Liver (tissue), 7 donors: ENCODE measurements at regions not wholly inside any gene's neighbourhood (a gene's known extent, or its start where the extent isn't known, plus 50 kb on each side); places are given as distances from the start of the nearest gene placed in this dataset.

Experiments
- DNase-seq: peaks from one replicate; pipeline ENCODE4 v3.0.0-alpha.2; 2017; ENCODE audit warnings: low spot score
- H3K27ac ChIP-seq, 2 donors: one replicate each; pipeline ENCODE4 v1.7.0; 2013; ENCODE audit warnings: inconsistent platforms in 2 of 2, low read length in 2 of 2, control low read depth in 1 of 2, low read depth in 1 of 2, mild to moderate bottlenecking in 1 of 2
- H3K27me3 ChIP-seq, 4 donors: one replicate each; pipeline versions ENCODE4 v1.6.1 to v1.7.0; 2013; ENCODE audit warnings: low read length in 3 of 4, inconsistent platforms in 1 of 4, mild to moderate bottlenecking in 1 of 4, moderate library complexity in 1 of 4; ENCODE audit not compliant: control insufficient read depth in 4 of 4, insufficient read depth in 4 of 4
- H3K36me3 ChIP-seq, 4 donors: one replicate each; pipeline versions ENCODE4 v1.6.1 to v1.7.0; 2013; ENCODE audit warnings: low read length in 3 of 4, mild to moderate bottlenecking in 3 of 4, low read depth in 1 of 4, moderate library complexity in 1 of 4; ENCODE audit not compliant: control insufficient read depth in 4 of 4, insufficient read depth in 3 of 4
- H3K4me1 ChIP-seq, 4 donors: one replicate each; pipeline versions ENCODE4 v1.6.1 to v1.7.0; 2013; ENCODE audit warnings: low read length in 3 of 4, mild to moderate bottlenecking in 3 of 4, moderate library complexity in 1 of 4; ENCODE audit not compliant: control insufficient read depth in 4 of 4, insufficient read depth in 4 of 4
- H3K4me3 ChIP-seq, 3 donors: one replicate each; pipeline versions ENCODE4 v1.6.1 to v1.7.0; 2013; ENCODE audit warnings: low read length in 3 of 3, control low read depth in 1 of 3, low read depth in 1 of 3, mild to moderate bottlenecking in 1 of 3
- H3K9ac ChIP-seq, 2 donors: one replicate each; pipeline ENCODE4 v1.7.0; 2013; ENCODE audit warnings: low read length in 2 of 2, mild to moderate bottlenecking in 2 of 2, moderate library complexity in 2 of 2, control low read depth in 1 of 2, low read depth in 1 of 2
- H3K9me3 ChIP-seq, 4 donors: one replicate each; pipeline versions ENCODE4 v1.6.1 to v1.7.0; 2013; ENCODE audit warnings: low read length in 3 of 4; ENCODE audit not compliant: control insufficient read depth in 4 of 4
- EGR1 ChIP-seq, 2 donors: IDR thresholded peaks; 2 replicates each; pipeline ENCODE4 v1.6.1; 2016 to 2018; ENCODE audit warnings: antibody characterized with exemption in 2 of 2, low read depth in 2 of 2
- FOXA1 ChIP-seq: IDR thresholded peaks from 2 replicates; pipeline ENCODE4 v1.6.1; 2016; ENCODE audit warnings: antibody characterized with exemption
- FOXA2 ChIP-seq: IDR thresholded peaks from 2 replicates; pipeline ENCODE4 v1.6.1; 2016; ENCODE audit warnings: antibody characterized with exemption
- GABPA ChIP-seq, 2 donors: IDR thresholded peaks in 1 of 2; conservative IDR thresholded peaks in 1 of 2; 2 replicates each; pipeline ENCODE4 v1.6.1; 2016; ENCODE audit warnings: antibody characterized with exemption in 2 of 2, mild to moderate bottlenecking in 1 of 2, moderate library complexity in 1 of 2
- HNF4A ChIP-seq, 2 donors: conservative IDR thresholded peaks; 2 replicates each; pipeline ENCODE4 v1.6.1; 2016; ENCODE audit warnings: antibody characterized with exemption in 2 of 2, mild to moderate bottlenecking in 2 of 2
- HNF4G ChIP-seq: IDR thresholded peaks from 2 replicates; pipeline ENCODE4 v1.6.1; 2016; ENCODE audit warnings: antibody characterized with exemption
- JUND ChIP-seq, 2 donors: IDR thresholded peaks; 2 replicates each; pipeline ENCODE4 v1.6.1; 2016; ENCODE audit warnings: antibody characterized with exemption in 2 of 2
- NR2F2 ChIP-seq: IDR thresholded peaks from 2 replicates; pipeline ENCODE4 v1.6.1; 2016; ENCODE audit warnings: antibody characterized with exemption
- RAD21 ChIP-seq, 2 donors: IDR thresholded peaks; 2 replicates each; pipeline ENCODE4 v1.6.1; 2016; ENCODE audit warnings: antibody characterized with exemption in 2 of 2, mild to moderate bottlenecking in 2 of 2
- RXRA ChIP-seq, 2 donors: IDR thresholded peaks; 2 replicates each; pipeline ENCODE4 v1.6.1; 2017 to 2018; ENCODE audit warnings: antibody characterized with exemption in 2 of 2, mild to moderate bottlenecking in 1 of 2
- SP1 ChIP-seq: IDR thresholded peaks from 2 replicates; pipeline ENCODE4 v1.6.1; 2018; ENCODE audit warnings: antibody characterized with exemption, mild to moderate bottlenecking
- TAF1 ChIP-seq: conservative IDR thresholded peaks from 2 replicates; pipeline ENCODE4 v1.6.1; 2016; ENCODE audit warnings: antibody characterized with exemption, mild to moderate bottlenecking
- YY1 ChIP-seq: IDR thresholded peaks from 2 replicates; pipeline ENCODE4 v1.6.1; 2016; ENCODE audit warnings: antibody characterized with exemption, mild to moderate bottlenecking
- WGBS: extraction: QIAGEN DNeasy Blood & Tissue Kit; methylation state at CpG from one replicate; pipeline ENCODE4 v1.1.7; 2013; 5-methylcytosine and 5-hydroxymethylcytosine counted together
- TF ChIP-seq, protein P1 (sequence below): IDR thresholded peaks from 2 replicates; pipeline ENCODE4 v1.6.1; 2016; ENCODE audit warnings: antibody characterized with exemption, mild to moderate bottlenecking
- TF ChIP-seq, protein P2 (sequence below): IDR thresholded peaks from 2 replicates; pipeline ENCODE4 v1.6.1; 2016; ENCODE audit warnings: antibody characterized with exemption
- TF ChIP-seq, protein P3 (sequence below): IDR thresholded peaks from 2 replicates; pipeline ENCODE4 v1.6.1; 2016; ENCODE audit warnings: antibody characterized with exemption
- TF ChIP-seq, protein P4 (sequence below): IDR thresholded peaks from 2 replicates; pipeline ENCODE4 v1.6.1; 2016; ENCODE audit warnings: antibody characterized with exemption
- donor health status: healthy.
- donor health status: healthy.
- donor health status: healthy.
- donor health status: healthy.

DNA sequence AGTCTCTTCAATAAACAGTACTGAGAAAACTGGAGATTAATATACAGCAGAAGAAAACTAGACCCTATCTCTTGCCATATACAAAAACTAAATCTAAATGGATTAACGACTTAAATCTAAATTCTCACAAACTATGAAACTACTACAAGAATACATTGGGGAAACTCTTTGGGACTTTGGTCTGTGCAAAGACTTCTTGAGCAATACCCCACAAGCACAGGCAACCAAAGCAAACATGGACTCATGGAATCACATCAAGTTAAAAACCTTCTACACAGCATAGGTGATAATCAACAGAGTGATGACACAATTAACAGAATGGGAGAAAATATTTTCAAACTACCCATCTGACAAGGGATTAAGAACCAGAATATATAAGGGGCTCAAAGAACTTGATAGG is 848.2 kb upstream of the NRXN1 start (continued):
- TF ChIP-seq, protein P1, sequence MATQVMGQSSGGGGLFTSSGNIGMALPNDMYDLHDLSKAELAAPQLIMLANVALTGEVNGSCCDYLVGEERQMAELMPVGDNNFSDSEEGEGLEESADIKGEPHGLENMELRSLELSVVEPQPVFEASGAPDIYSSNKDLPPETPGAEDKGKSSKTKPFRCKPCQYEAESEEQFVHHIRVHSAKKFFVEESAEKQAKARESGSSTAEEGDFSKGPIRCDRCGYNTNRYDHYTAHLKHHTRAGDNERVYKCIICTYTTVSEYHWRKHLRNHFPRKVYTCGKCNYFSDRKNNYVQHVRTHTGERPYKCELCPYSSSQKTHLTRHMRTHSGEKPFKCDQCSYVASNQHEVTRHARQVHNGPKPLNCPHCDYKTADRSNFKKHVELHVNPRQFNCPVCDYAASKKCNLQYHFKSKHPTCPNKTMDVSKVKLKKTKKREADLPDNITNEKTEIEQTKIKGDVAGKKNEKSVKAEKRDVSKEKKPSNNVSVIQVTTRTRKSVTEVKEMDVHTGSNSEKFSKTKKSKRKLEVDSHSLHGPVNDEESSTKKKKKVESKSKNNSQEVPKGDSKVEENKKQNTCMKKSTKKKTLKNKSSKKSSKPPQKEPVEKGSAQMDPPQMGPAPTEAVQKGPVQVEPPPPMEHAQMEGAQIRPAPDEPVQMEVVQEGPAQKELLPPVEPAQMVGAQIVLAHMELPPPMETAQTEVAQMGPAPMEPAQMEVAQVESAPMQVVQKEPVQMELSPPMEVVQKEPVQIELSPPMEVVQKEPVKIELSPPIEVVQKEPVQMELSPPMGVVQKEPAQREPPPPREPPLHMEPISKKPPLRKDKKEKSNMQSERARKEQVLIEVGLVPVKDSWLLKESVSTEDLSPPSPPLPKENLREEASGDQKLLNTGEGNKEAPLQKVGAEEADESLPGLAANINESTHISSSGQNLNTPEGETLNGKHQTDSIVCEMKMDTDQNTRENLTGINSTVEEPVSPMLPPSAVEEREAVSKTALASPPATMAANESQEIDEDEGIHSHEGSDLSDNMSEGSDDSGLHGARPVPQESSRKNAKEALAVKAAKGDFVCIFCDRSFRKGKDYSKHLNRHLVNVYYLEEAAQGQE = no peak

DNA sequence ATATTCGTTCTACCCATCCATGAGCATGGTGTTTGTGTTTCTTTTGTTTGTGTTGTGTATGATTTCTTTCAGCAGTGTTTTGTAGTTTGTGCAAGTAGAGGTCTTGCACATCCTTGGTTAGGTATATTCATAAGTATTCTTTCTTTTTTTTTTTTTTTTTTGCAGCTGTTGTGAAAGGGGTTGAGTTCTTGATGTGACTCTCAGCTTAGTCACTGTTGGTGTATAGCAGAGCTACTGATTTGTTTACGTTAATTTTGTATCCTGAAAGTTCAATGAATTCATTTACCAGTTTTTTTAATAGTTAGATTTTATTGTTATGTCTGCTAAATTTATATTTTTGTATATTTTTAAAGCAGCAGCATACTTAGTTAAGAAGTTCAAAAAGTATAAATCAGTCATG is 834.4 kb upstream of the NRXN1 start:
- WGBS = 88% methylated on average over 2 of the region's 2 CpGs
- TF ChIP-seq RXRA (IDR thresholded peaks at IDR 0.05) = no peak
- TF ChIP-seq RAD21 (IDR thresholded peaks at IDR 0.05) = no peak
- no peak for TF ChIP-seq JUND (IDR thresholded peaks at IDR 0.05)
- no peak for TF ChIP-seq YY1
- TF ChIP-seq, protein P2, sequence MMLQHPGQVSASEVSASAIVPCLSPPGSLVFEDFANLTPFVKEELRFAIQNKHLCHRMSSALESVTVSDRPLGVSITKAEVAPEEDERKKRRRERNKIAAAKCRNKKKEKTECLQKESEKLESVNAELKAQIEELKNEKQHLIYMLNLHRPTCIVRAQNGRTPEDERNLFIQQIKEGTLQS = no peak
- TF ChIP-seq FOXA1 = no peak
- TF ChIP-seq EGR1 (IDR thresholded peaks at IDR 0.05; ENCODE audit: low read depth in 2 of 2) = no peak
- TF ChIP-seq, protein P3, sequence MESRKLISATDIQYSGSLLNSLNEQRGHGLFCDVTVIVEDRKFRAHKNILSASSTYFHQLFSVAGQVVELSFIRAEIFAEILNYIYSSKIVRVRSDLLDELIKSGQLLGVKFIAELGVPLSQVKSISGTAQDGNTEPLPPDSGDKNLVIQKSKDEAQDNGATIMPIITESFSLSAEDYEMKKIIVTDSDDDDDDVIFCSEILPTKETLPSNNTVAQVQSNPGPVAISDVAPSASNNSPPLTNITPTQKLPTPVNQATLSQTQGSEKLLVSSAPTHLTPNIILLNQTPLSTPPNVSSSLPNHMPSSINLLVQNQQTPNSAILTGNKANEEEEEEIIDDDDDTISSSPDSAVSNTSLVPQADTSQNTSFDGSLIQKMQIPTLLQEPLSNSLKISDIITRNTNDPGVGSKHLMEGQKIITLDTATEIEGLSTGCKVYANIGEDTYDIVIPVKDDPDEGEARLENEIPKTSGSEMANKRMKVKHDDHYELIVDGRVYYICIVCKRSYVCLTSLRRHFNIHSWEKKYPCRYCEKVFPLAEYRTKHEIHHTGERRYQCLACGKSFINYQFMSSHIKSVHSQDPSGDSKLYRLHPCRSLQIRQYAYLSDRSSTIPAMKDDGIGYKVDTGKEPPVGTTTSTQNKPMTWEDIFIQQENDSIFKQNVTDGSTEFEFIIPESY = no peak
- TF ChIP-seq, protein P4, sequence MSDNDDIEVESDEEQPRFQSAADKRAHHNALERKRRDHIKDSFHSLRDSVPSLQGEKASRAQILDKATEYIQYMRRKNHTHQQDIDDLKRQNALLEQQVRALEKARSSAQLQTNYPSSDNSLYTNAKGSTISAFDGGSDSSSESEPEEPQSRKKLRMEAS = no peak
- TF ChIP-seq GABPA (IDR thresholded peaks at IDR 0.05 in 1 of 2, conservative IDR thresholded peaks at IDR 0.05 in 1 of 2) = no peak
- no peak for TF ChIP-seq HNF4G
- TF ChIP-seq, protein P1 = no peak
- no peak for TF ChIP-seq SP1
- TF ChIP-seq TAF1 = no peak
- TF ChIP-seq FOXA2 = no peak
- TF ChIP-seq NR2F2 = no peak
- no peak for TF ChIP-seq HNF4A (conservative IDR thresholded peaks at IDR 0.05)
- Histone ChIP-seq H3K9ac (no peak overlapping the region), H3K27ac (no peak overlapping the region), H3K27me3 (no peaks in the 10 kb centered on the region), H3K9me3 (no peaks in the 10 kb centered on the region), H3K36me3 (no peaks in the 10 kb centered on the region), H3K4me3 (no peak overlapping the region), H3K4me1 (no peaks in the 10 kb centered on the region)
- DNase-seq = no peak
